HCEC 1CT (cell line): ENCODE measurements at regions not wholly inside any gene's neighbourhood (a gene's known extent, or its start where the extent isn't known, plus 50 kb on each side); places are given as distances from the start of the nearest gene placed in this dataset.
"Not testable (repeated sequence)": the region's sequence is repeated elsewhere in the genome, so short reads cannot be mapped to it uniquely, and the experiment has no call there.

Source experiments
- DNase-seq: peaks from one replicate; pipeline ENCODE4 v3.0.0-alpha.2; 2017

- not testable (repeated sequence) for DNase-seq
Observed at GRCh38 chr12:79990509-79991338, 55.8 kb upstream of the PPP1R12A start.

DNA sequence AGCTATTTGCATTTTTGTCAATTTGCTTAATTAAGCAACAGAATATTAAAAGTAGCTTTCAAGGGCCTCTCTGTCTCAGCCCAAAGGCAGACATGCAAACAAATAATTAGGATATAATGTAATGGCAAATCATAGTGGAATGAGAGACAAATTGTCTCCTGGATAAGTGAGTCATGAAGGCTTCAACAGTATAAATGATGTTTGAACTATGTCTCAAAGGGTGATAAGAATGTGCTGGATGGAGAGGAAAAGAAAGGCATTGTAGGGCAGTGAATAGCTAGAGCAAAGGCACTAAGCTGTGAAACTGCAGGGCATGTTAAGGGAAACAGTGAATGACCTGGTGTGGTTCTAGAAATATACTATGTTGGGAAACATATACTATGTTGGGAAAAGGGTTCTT, 53.5 kb upstream of the PPP1R12A start:
- peak; percentile 34 for DNase-seq

DNA sequence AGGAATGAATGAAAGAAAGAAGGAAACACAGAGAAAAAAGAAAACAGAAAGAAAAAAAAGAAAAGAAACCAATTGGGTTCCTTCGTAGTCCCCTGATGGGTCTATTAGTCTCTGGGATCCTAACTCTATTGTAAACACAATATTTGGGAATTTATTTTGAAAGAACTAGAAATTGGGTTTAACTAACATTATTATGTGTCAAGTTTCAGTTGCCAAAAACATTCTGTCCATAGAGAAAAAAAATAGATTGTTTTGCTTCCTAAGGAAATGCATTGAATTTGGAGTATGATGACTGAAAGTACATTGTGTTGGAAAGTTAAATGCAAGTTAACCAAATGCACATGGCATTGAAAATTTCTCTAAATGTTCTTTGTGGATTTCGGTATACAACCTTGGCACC, 52.8 kb upstream of the PPP1R12A start:
- DNase-seq, result no peak
